ENCODE measurements at regions not wholly inside any gene's neighbourhood (a gene's known extent, or its start where the extent isn't known, plus 50 kb on each side); places are given as distances from the start of the nearest gene placed in this dataset.

DNA sequence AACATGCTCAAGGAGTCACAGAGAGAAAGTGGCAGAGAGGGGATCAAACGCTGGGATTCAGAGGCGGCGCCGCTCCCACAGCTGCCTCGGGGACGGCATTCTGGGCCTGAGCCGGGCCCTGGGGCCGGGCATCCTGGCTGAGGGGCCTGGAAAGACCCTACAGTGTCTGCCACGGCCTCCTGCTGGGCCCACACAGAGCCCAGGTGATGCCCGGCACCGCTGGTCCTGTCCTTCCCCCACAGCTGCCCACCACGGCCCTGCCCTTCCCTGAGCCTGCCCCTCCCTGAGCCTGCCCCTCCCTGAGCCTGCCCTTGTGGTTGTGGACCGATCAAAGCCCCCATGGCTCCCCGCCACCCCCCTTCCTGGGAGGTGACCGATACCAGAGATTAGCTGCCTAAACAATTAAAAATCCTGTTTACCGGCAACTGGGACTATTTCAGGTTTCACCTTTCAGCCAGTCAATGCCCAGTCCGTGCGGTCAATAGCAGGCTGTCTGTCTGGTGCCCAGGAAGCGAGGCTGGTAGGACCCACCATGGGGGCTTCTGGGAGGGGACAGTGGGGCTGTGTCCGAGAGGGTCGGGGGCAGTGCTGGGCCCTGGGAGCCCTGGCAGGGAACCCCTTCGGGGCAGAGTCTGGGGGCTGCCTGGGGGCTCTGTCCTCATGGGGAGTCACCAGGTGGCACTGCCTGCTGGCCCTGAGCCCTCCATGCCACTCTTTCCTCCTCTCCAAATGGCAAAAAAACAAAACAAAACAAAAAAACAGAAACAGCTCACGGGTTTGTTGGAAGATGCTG is 55.4 kb upstream of the GATA5 start:
- TF ChIP-seq, protein P1, sequence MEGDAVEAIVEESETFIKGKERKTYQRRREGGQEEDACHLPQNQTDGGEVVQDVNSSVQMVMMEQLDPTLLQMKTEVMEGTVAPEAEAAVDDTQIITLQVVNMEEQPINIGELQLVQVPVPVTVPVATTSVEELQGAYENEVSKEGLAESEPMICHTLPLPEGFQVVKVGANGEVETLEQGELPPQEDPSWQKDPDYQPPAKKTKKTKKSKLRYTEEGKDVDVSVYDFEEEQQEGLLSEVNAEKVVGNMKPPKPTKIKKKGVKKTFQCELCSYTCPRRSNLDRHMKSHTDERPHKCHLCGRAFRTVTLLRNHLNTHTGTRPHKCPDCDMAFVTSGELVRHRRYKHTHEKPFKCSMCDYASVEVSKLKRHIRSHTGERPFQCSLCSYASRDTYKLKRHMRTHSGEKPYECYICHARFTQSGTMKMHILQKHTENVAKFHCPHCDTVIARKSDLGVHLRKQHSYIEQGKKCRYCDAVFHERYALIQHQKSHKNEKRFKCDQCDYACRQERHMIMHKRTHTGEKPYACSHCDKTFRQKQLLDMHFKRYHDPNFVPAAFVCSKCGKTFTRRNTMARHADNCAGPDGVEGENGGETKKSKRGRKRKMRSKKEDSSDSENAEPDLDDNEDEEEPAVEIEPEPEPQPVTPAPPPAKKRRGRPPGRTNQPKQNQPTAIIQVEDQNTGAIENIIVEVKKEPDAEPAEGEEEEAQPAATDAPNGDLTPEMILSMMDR (IDR thresholded peaks at IDR 0.05): no peak
- TF ChIP-seq POLR2A (IDR thresholded peaks at IDR 0.05): no peak
- TF ChIP-seq POLR2AphosphoS5 (IDR thresholded peaks at IDR 0.05): no peak

DNA sequence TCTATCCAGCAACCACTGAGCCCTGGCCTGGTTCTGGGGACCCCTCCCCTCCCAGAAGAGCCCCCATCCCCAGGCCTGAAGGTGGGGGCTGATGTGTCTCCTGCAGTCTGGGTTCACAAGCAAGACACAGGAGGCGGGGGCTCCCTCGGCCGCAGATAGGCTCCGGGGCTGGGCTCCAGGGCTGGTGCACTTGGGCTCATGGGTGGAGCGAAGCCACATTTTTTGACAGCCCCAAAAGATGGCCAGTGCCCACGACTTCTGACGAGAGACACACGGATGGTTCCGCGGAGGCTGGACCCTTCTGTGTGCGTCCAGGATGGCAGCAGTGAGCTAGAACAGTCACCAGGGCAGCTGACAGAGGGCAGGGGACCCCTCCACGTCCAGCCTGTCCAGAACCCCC is 57.1 kb upstream of the GATA5 start:
- H3K4me1 ChIP-seq (replicated peaks): no peaks in the 10 kb centered on the region
- no peaks in the 10 kb centered on the region for H3K36me3 ChIP-seq
- intact Hi-C loops (cut with DNase I): no loop called here
- DNase-seq (ENCODE audit: low spot score): no peak
- H3K27ac ChIP-seq: no peak overlapping the region
- H3K4me3 ChIP-seq: no peak overlapping the region
- 91% methylated on average over 9 of the region's 12 CpGs for WGBS
- H3K27me3 ChIP-seq (replicated peaks; ENCODE audit: insufficient read depth): peaks cover 3% of the 10 kb centered on the region
- no peaks in the 10 kb centered on the region for H3K9me3 ChIP-seq
- TF ChIP-seq, protein P1 (IDR thresholded peaks at IDR 0.05): no peak
- TF ChIP-seq POLR2A (IDR thresholded peaks at IDR 0.05) (no peak), POLR2AphosphoS5 (IDR thresholded peaks at IDR 0.05) (no peak)

More for the DNA sequence above, 55.4 kb upstream of the GATA5 start:
- Histone ChIP-seq H3K4me1 (replicated peaks) (no peaks in the 10 kb centered on the region), H3K9me3 (no peaks in the 10 kb centered on the region), H3K27ac (no peak overlapping the region), H3K27me3 (replicated peaks; ENCODE audit: insufficient read depth) (peaks cover 3% of the 10 kb centered on the region), H3K4me3 (no peak overlapping the region), H3K36me3 (no peaks in the 10 kb centered on the region)
- DNase-seq (ENCODE audit: low spot score): no peak
- WGBS: 76% methylated on average over 23 of the region's 23 CpGs
- intact Hi-C loops (cut with DNase I): no loop called here

DNA sequence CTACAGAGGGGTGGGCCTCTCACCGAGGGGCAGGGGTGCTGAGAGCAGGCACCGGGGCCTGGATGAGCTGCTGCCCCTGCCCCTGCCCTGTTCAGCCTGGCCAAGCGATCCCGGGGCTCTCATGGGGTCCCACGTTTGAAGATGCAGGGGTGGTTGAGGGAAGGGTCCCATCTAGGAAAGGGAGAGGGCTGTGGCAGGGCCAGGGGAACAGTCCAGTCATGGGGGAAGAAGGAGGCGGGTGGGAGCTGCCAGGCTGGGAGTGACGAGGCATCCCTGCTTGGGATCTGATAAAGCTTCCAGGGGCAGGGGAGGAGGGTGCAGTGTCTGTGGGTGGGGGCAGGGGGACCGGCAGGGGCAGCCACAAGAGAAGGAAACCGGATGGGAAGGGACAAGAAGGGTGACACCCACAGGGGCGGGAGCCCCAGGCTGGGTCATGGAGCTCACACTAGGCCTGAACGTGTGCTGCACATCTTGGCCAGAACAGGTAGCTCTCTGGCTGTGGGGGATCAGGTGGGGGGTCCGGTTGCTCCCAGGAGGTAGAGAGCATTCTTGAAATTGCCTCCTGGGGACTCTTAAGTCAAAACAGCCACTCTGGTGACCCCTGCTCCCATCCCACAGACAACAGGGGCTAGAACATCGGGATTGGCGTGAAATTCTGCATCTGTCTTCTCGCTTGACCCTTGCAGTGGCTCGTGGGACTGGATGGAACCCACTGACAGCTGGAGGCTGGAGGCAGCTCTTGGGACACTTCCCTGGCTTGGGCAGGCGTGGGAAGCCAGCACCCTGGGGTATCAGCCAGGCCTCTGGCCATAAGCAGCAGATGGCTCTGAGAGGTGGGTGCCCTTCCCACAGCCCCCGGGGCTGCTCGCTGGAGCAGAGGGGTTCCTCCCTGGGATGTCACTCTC is 58.0 kb upstream of the GATA5 start:
- no peaks in the 10 kb centered on the region for H3K9me3 ChIP-seq
- peaks cover 3% of the 10 kb centered on the region for H3K27me3 ChIP-seq (replicated peaks; ENCODE audit: insufficient read depth)
- DNase-seq (ENCODE audit: low spot score): no peak
- H3K27ac ChIP-seq: no peak overlapping the region
- no peaks in the 10 kb centered on the region for H3K4me1 ChIP-seq (replicated peaks)
- no peaks in the 10 kb centered on the region for H3K36me3 ChIP-seq
- intact Hi-C loops (cut with DNase I): no loop called here
- TF ChIP-seq POLR2A (IDR thresholded peaks at IDR 0.05): no peak
- TF ChIP-seq POLR2AphosphoS5 (IDR thresholded peaks at IDR 0.05): no peak
- TF ChIP-seq, protein P1 (IDR thresholded peaks at IDR 0.05): no peak
- WGBS: 75% methylated on average over 19 of the region's 19 CpGs
- no peak overlapping the region for H3K4me3 ChIP-seq

DNA sequence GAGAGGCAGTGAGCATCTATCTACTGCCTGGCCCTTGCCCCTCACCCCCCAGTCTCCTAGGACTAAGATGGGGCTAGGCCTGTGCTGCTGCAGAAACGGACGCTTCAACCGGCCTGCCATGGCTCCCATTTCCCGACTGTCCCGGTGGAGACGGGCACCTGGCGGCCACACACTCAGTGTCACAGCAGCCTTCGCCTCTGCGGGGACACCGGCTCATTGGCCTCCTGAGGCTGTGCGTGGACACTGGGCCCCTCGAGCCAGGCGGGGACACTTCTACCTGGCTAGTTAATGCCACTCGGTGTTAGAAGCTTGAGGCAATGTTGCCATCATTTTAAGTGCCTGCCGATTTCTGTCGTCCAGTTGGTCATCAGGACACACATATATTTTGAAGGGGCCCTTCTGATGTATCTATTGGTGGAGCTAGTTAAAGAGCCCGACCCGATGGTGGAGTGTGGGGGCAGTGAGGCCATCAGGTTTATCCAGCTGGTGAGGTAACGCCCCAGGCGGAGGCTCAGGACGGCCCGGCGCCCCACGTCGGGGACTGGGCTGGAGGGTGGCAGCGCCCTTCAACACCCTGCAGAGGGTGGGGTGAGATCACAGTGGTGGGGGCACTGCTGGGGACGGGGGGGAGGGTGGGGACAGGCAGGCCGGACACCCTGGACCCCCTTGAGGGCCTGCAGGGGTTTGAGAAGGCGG is 58.9 kb upstream of the GATA5 start:
- WGBS: 82% methylated on average over 29 of the region's 29 CpGs
- TF ChIP-seq POLR2A (IDR thresholded peaks at IDR 0.05) (no peak), POLR2AphosphoS5 (IDR thresholded peaks at IDR 0.05) (no peak)
- TF ChIP-seq, protein P1 (IDR thresholded peaks at IDR 0.05): no peak
- H3K27ac ChIP-seq: no peak overlapping the region
- no peak for DNase-seq (ENCODE audit: low spot score)
- H3K4me1 ChIP-seq (replicated peaks): no peaks in the 10 kb centered on the region
- no peaks in the 10 kb centered on the region for H3K9me3 ChIP-seq
- H3K27me3 ChIP-seq (replicated peaks; ENCODE audit: insufficient read depth): peaks cover 3% of the 10 kb centered on the region
- intact Hi-C loops (cut with DNase I): no loop called here
- H3K4me3 ChIP-seq: no peak overlapping the region
- H3K36me3 ChIP-seq: no peaks in the 10 kb centered on the region

Data from prostate gland (tissue), 2 donors.